RWPE2 (cell line): ENCODE measurements at regions not wholly inside any gene's neighbourhood (a gene's known extent, or its start where the extent isn't known, plus 50 kb on each side); places are given as distances from the start of the nearest gene placed in this dataset.
"Not testable (repeated sequence)": the region's sequence is repeated elsewhere in the genome, so short reads cannot be mapped to it uniquely, and the experiment has no call there.

Experiments
- ATAC-seq: fragments of 200-7000 bp; cut with Tn5 transposase; 3 replicates; pipeline ENCODE4 v1.9.1; 2021; ENCODE audit warnings: low read depth
- DNase-seq: peaks from one replicate; pipeline ENCODE4 v3.0.0-alpha.2; 2020; ENCODE audit warnings: low spot score
- H3K27ac ChIP-seq: fragments of 450-650 bp; 2 replicates; pipeline ENCODE4 v1.5.1; 2017; ENCODE audit warnings: mild to moderate bottlenecking; ENCODE audit not compliant: poor library complexity, severe bottlenecking
- H3K27me3 ChIP-seq: fragments of 250-450 bp; sonication (Bioruptor Pico); 2 replicates; pipeline ENCODE4 v1.5.1; 2021; ENCODE audit warnings: mild to moderate bottlenecking, moderate library complexity; ENCODE audit not compliant: insufficient read depth, poor library complexity, severe bottlenecking
- H3K36me3 ChIP-seq: fragments of 250-450 bp; sonication (Bioruptor Pico); 2 replicates; pipeline ENCODE4 v1.5.1; 2020; ENCODE audit warnings: low read depth, mild to moderate bottlenecking, moderate library complexity
- H3K4me1 ChIP-seq: fragments of 250-450 bp; sonication (Bioruptor Pico); 2 replicates; pipeline ENCODE4 v1.5.1; 2021; ENCODE audit warnings: mild to moderate bottlenecking, moderate library complexity; ENCODE audit not compliant: insufficient read depth, poor library complexity, severe bottlenecking
- H3K4me3 ChIP-seq: fragments of 250-450 bp; sonication (Bioruptor Pico); 2 replicates; pipeline ENCODE4 v1.5.1; 2021; ENCODE audit warnings: mild to moderate bottlenecking, moderate library complexity; ENCODE audit not compliant: severe bottlenecking
- H3K9me3 ChIP-seq: fragments of 250-450 bp; sonication (Bioruptor Pico); 2 replicates; pipeline ENCODE4 v1.5.1; 2021; ENCODE audit warnings: mild to moderate bottlenecking, moderate library complexity; ENCODE audit not compliant: severe bottlenecking
- CTCF ChIP-seq: fragments of 450-650 bp; IDR thresholded peaks from one replicate; pipeline ENCODE4 v1.5.1; 2017; ENCODE audit warnings: mild to moderate bottlenecking, moderate library complexity; ENCODE audit not compliant: poor library complexity, severe bottlenecking

GRCh38 chr3:160053048-160053391 lies 64.4 kb downstream of the IL12A start:
- Histone ChIP-seq H3K9me3 (no peaks in the 10 kb centered on the region), H3K27ac (no peak overlapping the region), H3K36me3 (no peaks in the 10 kb centered on the region), H3K4me3 (no peak overlapping the region), H3K4me1 (no peaks in the 10 kb centered on the region), H3K27me3 (no peaks in the 10 kb centered on the region)
- no peak for TF ChIP-seq CTCF
- DNase-seq = no peak
- ATAC-seq = no peak

GRCh38 chr3:160054862-160055261 lies 66.2 kb downstream of the IL12A start:
- H3K27ac ChIP-seq, ATAC-seq, H3K36me3 ChIP-seq, H3K4me1 ChIP-seq, H3K4me3 ChIP-seq, DNase-seq, H3K27me3 ChIP-seq, H3K9me3 ChIP-seq: not testable (repeated sequence)

- Histone ChIP-seq H3K4me1 (no peaks in the 10 kb centered on the region), H3K9me3 (no peaks in the 10 kb centered on the region), H3K27me3 (no peaks in the 10 kb centered on the region), H3K4me3 (no peak overlapping the region), H3K27ac (no peak overlapping the region), H3K36me3 (no peaks in the 10 kb centered on the region)
- DNase-seq = no peak
- no peak for ATAC-seq
- TF ChIP-seq CTCF = no peak
Observed at GRCh38 chr3:160055659-160056058, 67.0 kb downstream of the IL12A start.

GRCh38 chr3:160057331-160057730 lies 68.7 kb downstream of the IL12A start:
- Histone ChIP-seq H3K27ac (no peak overlapping the region), H3K36me3 (no peaks in the 10 kb centered on the region), H3K4me3 (no peak overlapping the region), H3K9me3 (no peaks in the 10 kb centered on the region), H3K27me3 (no peaks in the 10 kb centered on the region), H3K4me1 (no peaks in the 10 kb centered on the region)
- ATAC-seq (no peak), DNase-seq (no peak)
- TF ChIP-seq CTCF = no peak

- Histone ChIP-seq H3K4me3 (no peak overlapping the region), H3K27ac (no peak overlapping the region), H3K36me3 (no peaks in the 10 kb centered on the region), H3K27me3 (no peaks in the 10 kb centered on the region), H3K9me3 (no peaks in the 10 kb centered on the region), H3K4me1 (no peaks in the 10 kb centered on the region)
- TF ChIP-seq CTCF = no peak
- no peak for DNase-seq
- no peak for ATAC-seq
Observed at GRCh38 chr3:160060409-160061027, 71.9 kb downstream of the IL12A start.
